Parathyroid adenoma (tissue), 2 donors: ENCODE measurements at regions not wholly inside any gene's neighbourhood (a gene's known extent, or its start where the extent isn't known, plus 50 kb on each side); places are given as distances from the start of the nearest gene placed in this dataset.

Experiments
- H2AFZ ChIP-seq: fragments of 300-600 bp; sonication (generic); one replicate; pipeline ENCODE4 v1.7.0; 2017; ENCODE audit warnings: antibody characterized with exemption, mild to moderate bottlenecking
- H3K27ac ChIP-seq: fragments of 300-600 bp; sonication (generic); one replicate; pipeline ENCODE4 v1.7.0; 2017
- H3K27me3 ChIP-seq: fragments of 300-600 bp; sonication (generic); one replicate; pipeline ENCODE4 v1.7.0; 2017; ENCODE audit warnings: low read length; ENCODE audit not compliant: control insufficient read depth, insufficient read depth
- H3K36me3 ChIP-seq: fragments of 300-600 bp; sonication (generic); one replicate; pipeline ENCODE4 v1.7.0; 2017; ENCODE audit warnings: low read length; ENCODE audit not compliant: control insufficient read depth, insufficient read depth
- H3K4me1 ChIP-seq: fragments of 300-600 bp; sonication (generic); one replicate; pipeline ENCODE4 v1.7.0; 2017; ENCODE audit warnings: control low read depth
- H3K4me2 ChIP-seq: fragments of 300-600 bp; sonication (generic); one replicate; pipeline ENCODE4 v1.7.0; 2017; ENCODE audit warnings: low read length
- H3K4me3 ChIP-seq: fragments of 300-600 bp; sonication (generic); one replicate; pipeline ENCODE4 v1.7.0; 2017; ENCODE audit warnings: low read depth, low read length
- H3K79me2 ChIP-seq: fragments of 300-600 bp; sonication (generic); one replicate; pipeline ENCODE4 v1.7.0; 2017; ENCODE audit warnings: control low read depth
- H3K9ac ChIP-seq: fragments of 300-600 bp; sonication (generic); one replicate; pipeline ENCODE4 v1.7.0; 2017; ENCODE audit warnings: mild to moderate bottlenecking
- H3K9me3 ChIP-seq: fragments of 300-600 bp; sonication (generic); one replicate; pipeline ENCODE4 v1.7.0; 2017; ENCODE audit warnings: low read length; ENCODE audit not compliant: control insufficient read depth
- TF ChIP-seq, protein P1 (sequence below): fragments of 300-600 bp; sonication (generic); IDR thresholded peaks from one replicate; pipeline ENCODE4 v1.7.0; 2017; ENCODE audit warnings: antibody characterized with exemption, mild to moderate bottlenecking
- donor health status: primary hyperparathyroidism.

DNA sequence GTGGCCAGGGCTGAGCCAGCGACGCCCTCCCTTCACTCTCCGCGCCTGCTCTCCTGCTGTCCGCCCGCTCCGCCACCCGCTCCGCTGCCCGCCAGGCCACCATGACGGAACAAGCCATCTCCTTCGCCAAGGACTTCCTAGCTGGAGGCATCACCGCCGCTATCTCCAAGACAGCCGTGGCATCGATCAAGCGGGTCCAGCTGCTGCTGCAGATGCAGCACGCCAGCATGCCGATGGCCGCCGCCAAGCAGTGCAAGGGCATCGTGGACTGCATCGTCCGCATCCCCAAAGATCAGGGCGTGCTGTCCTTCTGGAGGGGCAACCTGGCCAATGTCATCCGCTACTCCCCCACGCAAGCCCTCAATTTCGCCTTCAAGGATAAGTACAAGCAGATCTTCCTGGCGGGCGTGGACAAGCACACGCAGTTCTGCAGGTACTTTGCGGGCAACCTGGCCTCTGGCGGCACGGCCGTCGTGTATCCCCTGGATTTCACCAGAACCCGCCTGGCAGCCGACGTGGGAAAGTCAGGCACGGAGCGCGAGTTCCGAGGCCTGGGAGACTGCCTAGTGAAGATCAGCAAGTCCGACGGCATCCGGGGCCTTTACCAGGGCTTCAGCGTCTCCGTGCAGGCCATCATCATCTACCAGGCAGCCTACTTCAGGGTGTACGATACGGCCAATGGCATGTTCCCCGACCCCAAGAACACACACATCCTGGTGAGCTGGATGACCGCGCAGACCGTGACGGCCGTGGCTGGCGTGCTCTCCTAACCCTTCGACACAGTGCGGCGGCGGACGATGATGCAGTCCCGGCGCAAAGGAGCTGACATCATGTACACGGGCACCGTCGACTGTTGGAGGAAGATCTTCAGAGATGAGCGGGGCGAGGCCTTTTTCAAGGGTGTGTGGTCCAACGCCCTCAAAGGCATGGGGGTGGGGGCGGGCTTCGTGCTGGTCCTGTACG, 1130.4 kb upstream of the ACO1 start:
- Histone ChIP-seq H3K4me3 (no peak overlapping the region), H3K79me2 (no peaks in the 10 kb centered on the region), H3K9ac (no peak overlapping the region), H3K27me3 (no peaks in the 10 kb centered on the region), H3K9me3 (no peaks in the 10 kb centered on the region), H3K4me1 (no peaks in the 10 kb centered on the region), H3K36me3 (no peaks in the 10 kb centered on the region), H2AFZ (no peak overlapping the region), H3K4me2 (no peak overlapping the region), H3K27ac (no peak overlapping the region)
- TF ChIP-seq, protein P1, sequence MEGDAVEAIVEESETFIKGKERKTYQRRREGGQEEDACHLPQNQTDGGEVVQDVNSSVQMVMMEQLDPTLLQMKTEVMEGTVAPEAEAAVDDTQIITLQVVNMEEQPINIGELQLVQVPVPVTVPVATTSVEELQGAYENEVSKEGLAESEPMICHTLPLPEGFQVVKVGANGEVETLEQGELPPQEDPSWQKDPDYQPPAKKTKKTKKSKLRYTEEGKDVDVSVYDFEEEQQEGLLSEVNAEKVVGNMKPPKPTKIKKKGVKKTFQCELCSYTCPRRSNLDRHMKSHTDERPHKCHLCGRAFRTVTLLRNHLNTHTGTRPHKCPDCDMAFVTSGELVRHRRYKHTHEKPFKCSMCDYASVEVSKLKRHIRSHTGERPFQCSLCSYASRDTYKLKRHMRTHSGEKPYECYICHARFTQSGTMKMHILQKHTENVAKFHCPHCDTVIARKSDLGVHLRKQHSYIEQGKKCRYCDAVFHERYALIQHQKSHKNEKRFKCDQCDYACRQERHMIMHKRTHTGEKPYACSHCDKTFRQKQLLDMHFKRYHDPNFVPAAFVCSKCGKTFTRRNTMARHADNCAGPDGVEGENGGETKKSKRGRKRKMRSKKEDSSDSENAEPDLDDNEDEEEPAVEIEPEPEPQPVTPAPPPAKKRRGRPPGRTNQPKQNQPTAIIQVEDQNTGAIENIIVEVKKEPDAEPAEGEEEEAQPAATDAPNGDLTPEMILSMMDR: no peak

GRCh38 chr9:31255211-31255610, 1129.2 kb upstream of the ACO1 start:
- no peak overlapping the region for H3K27ac ChIP-seq
- H3K9ac ChIP-seq: no peak overlapping the region
- TF ChIP-seq, protein P1: no peak
- H3K4me2 ChIP-seq: no peak overlapping the region
- no peaks in the 10 kb centered on the region for H3K9me3 ChIP-seq
- no peak overlapping the region for H3K4me3 ChIP-seq
- no peak overlapping the region for H2AFZ ChIP-seq
- no peaks in the 10 kb centered on the region for H3K4me1 ChIP-seq
- H3K79me2 ChIP-seq: no peaks in the 10 kb centered on the region
- no peaks in the 10 kb centered on the region for H3K27me3 ChIP-seq
- no peaks in the 10 kb centered on the region for H3K36me3 ChIP-seq

GRCh38 chr9:31259824-31260223, 1124.6 kb upstream of the ACO1 start:
- H3K27ac ChIP-seq: no peak overlapping the region
- H3K4me1 ChIP-seq: no peaks in the 10 kb centered on the region
- H3K9me3 ChIP-seq: no peaks in the 10 kb centered on the region
- H3K4me3 ChIP-seq: no peak overlapping the region
- TF ChIP-seq, protein P1: no peak
- H3K79me2 ChIP-seq: no peaks in the 10 kb centered on the region
- H3K36me3 ChIP-seq: no peaks in the 10 kb centered on the region
- no peak overlapping the region for H3K4me2 ChIP-seq
- H3K27me3 ChIP-seq: no peaks in the 10 kb centered on the region
- no peak overlapping the region for H3K9ac ChIP-seq
- no peak overlapping the region for H2AFZ ChIP-seq

- H3K4me3 ChIP-seq: no peak overlapping the region
- H3K9me3 ChIP-seq: no peaks in the 10 kb centered on the region
- H3K4me2 ChIP-seq: no peak overlapping the region
- no peak overlapping the region for H3K27ac ChIP-seq
- H3K9ac ChIP-seq: no peak overlapping the region
- no peaks in the 10 kb centered on the region for H3K79me2 ChIP-seq
- no peaks in the 10 kb centered on the region for H3K4me1 ChIP-seq
- no peaks in the 10 kb centered on the region for H3K27me3 ChIP-seq
- no peaks in the 10 kb centered on the region for H3K36me3 ChIP-seq
- no peak overlapping the region for H2AFZ ChIP-seq
- TF ChIP-seq, protein P1: no peak
These were observed 1111.8 kb upstream of the ACO1 start for GRCh38 chr9:31272456-31273295.
